ENCODE measurements at regions not wholly inside any gene's neighbourhood (a gene's known extent, or its start where the extent isn't known, plus 50 kb on each side); places are given as distances from the start of the nearest gene placed in this dataset.

GRCh38 chr6:92915466-92915865 is 503.9 kb downstream of the EPHA7 start:
- Histone ChIP-seq H3F3A (ENCODE audit: insufficient read depth, low read depth) (no peaks in the 10 kb centered on the region), H3K27ac (no peak overlapping the region), H3K79me2 (ENCODE audit: low read depth) (no peaks in the 10 kb centered on the region), H2AFZ (no peak overlapping the region), H4K20me1 (ENCODE audit: insufficient read depth) (no peaks in the 10 kb centered on the region), H3K4me1 (replicated peaks; ENCODE audit: insufficient read depth) (no peaks in the 10 kb centered on the region), H3K4me3 (no peak overlapping the region), H3K9me2 (ENCODE audit: insufficient read depth) (no peaks in the 10 kb centered on the region), H3K4me2 (no peak overlapping the region), H3K36me3 (ENCODE audit: low read depth) (no peaks in the 10 kb centered on the region), H3K9me3 (ENCODE audit: insufficient read depth, low read depth) (no peaks in the 10 kb centered on the region), H3K27me3 (ENCODE audit: insufficient read depth, low read depth) (no peaks in the 10 kb centered on the region)
- CTCF ChIA-PET, result no interaction called here
- TF ChIP-seq, protein P1, sequence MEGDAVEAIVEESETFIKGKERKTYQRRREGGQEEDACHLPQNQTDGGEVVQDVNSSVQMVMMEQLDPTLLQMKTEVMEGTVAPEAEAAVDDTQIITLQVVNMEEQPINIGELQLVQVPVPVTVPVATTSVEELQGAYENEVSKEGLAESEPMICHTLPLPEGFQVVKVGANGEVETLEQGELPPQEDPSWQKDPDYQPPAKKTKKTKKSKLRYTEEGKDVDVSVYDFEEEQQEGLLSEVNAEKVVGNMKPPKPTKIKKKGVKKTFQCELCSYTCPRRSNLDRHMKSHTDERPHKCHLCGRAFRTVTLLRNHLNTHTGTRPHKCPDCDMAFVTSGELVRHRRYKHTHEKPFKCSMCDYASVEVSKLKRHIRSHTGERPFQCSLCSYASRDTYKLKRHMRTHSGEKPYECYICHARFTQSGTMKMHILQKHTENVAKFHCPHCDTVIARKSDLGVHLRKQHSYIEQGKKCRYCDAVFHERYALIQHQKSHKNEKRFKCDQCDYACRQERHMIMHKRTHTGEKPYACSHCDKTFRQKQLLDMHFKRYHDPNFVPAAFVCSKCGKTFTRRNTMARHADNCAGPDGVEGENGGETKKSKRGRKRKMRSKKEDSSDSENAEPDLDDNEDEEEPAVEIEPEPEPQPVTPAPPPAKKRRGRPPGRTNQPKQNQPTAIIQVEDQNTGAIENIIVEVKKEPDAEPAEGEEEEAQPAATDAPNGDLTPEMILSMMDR (conservative IDR thresholded peaks at IDR 0.05), result no peak
- TF ChIP-seq EZH2 (IDR thresholded peaks at IDR 0.05; ENCODE audit: low read depth), result no peak
- POLR2A ChIA-PET (ENCODE audit: unreplicated experiment), result no interaction called here
- DNase-seq, result no peak
- BruUV-seq (replicated peaks), result no TSS peak
- intact Hi-C loops (cut with micrococcal nuclease; ENCODE audit: unreplicated experiment), result no loop called here

- Histone ChIP-seq H2AFZ (no peak overlapping the region), H3K4me1 (replicated peaks; ENCODE audit: insufficient read depth) (no peaks in the 10 kb centered on the region), H3K27me3 (ENCODE audit: insufficient read depth, low read depth) (no peaks in the 10 kb centered on the region), H4K20me1 (ENCODE audit: insufficient read depth) (no peaks in the 10 kb centered on the region), H3K9me2 (ENCODE audit: insufficient read depth) (no peaks in the 10 kb centered on the region), H3K27ac (no peak overlapping the region), H3K4me3 (no peak overlapping the region), H3K36me3 (ENCODE audit: low read depth) (no peaks in the 10 kb centered on the region), H3K9me3 (ENCODE audit: insufficient read depth, low read depth) (no peaks in the 10 kb centered on the region), H3F3A (ENCODE audit: insufficient read depth, low read depth) (no peaks in the 10 kb centered on the region), H3K79me2 (ENCODE audit: low read depth) (no peaks in the 10 kb centered on the region), H3K4me2 (no peak overlapping the region)
- POLR2A ChIA-PET (ENCODE audit: unreplicated experiment), result no interaction called here
- no TSS peak for BruUV-seq (replicated peaks)
- CTCF ChIA-PET, result no interaction called here
- DNase-seq, result no peak
- TF ChIP-seq, protein P1 (conservative IDR thresholded peaks at IDR 0.05), result no peak
- TF ChIP-seq EZH2 (IDR thresholded peaks at IDR 0.05; ENCODE audit: low read depth), result no peak
- intact Hi-C loops (cut with micrococcal nuclease; ENCODE audit: unreplicated experiment), result no loop called here
These were observed 508.1 kb downstream of the EPHA7 start for GRCh38 chr6:92911301-92911700.

GRCh38 chr6:92910646-92911045 is 508.7 kb downstream of the EPHA7 start:
- Histone ChIP-seq H3K9me2 (ENCODE audit: insufficient read depth) (no peaks in the 10 kb centered on the region), H3K27me3 (ENCODE audit: insufficient read depth, low read depth) (no peaks in the 10 kb centered on the region), H3F3A (ENCODE audit: insufficient read depth, low read depth) (no peaks in the 10 kb centered on the region), H3K4me3 (no peak overlapping the region), H3K9me3 (ENCODE audit: insufficient read depth, low read depth) (no peaks in the 10 kb centered on the region), H3K27ac (no peak overlapping the region), H3K4me1 (replicated peaks; ENCODE audit: insufficient read depth) (no peaks in the 10 kb centered on the region), H3K36me3 (ENCODE audit: low read depth) (no peaks in the 10 kb centered on the region), H3K4me2 (no peak overlapping the region), H3K79me2 (ENCODE audit: low read depth) (no peaks in the 10 kb centered on the region), H4K20me1 (ENCODE audit: insufficient read depth) (no peaks in the 10 kb centered on the region), H2AFZ (no peak overlapping the region)
- ChIA-PET CTCF (no interaction called here), POLR2A (ENCODE audit: unreplicated experiment) (no interaction called here)
- TF ChIP-seq, protein P1 (conservative IDR thresholded peaks at IDR 0.05), result no peak
- no peak for TF ChIP-seq EZH2 (IDR thresholded peaks at IDR 0.05; ENCODE audit: low read depth)
- BruUV-seq (replicated peaks), result no TSS peak
- intact Hi-C loops (cut with micrococcal nuclease; ENCODE audit: unreplicated experiment), result no loop called here
- no peak for DNase-seq
